Mammary epithelial cell (primary cell): ENCODE measurements at regions not wholly inside any gene's neighbourhood (a gene's known extent, or its start where the extent isn't known, plus 50 kb on each side); places are given as distances from the start of the nearest gene placed in this dataset.

Source experiments
- CTCF ChIP-seq, 2 donors: IDR thresholded peaks in 1 of 2; conservative IDR thresholded peaks in 1 of 2; 2 replicates each; pipeline ENCODE4 v1.5.1; 2011 to 2012; ENCODE audit warnings: inconsistent platforms in 2 of 2, low read length in 2 of 2, mild to moderate bottlenecking in 2 of 2, control low read depth in 1 of 2, low read depth in 1 of 2; ENCODE audit not compliant: insufficient read depth in 1 of 2; ENCODE audit errors: extremely low read depth in 1 of 2
- EZH2 ChIP-seq: IDR thresholded peaks from 2 replicates; pipeline ENCODE4 v1.6.1; 2012; ENCODE audit warnings: low read length, inconsistent platforms, borderline replicate concordance

- TF ChIP-seq CTCF (conservative IDR thresholded peaks at IDR 0.05 in 1 of 2, IDR thresholded peaks at IDR 0.05 in 1 of 2; ENCODE audit: extremely low read depth in 1 of 2, insufficient read depth in 1 of 2, low read depth in 1 of 2, low read length in 2 of 2): no peak
- TF ChIP-seq EZH2: no peak
These were observed 192.7 kb upstream of the DIO3 start for GRCh38 chr14:101368629-101369028.
